Neural cell (in vitro differentiated cells): ENCODE measurements at regions not wholly inside any gene's neighbourhood (a gene's known extent, or its start where the extent isn't known, plus 50 kb on each side); places are given as distances from the start of the nearest gene placed in this dataset.

ENCODE experiments used
- H2AFZ ChIP-seq: fragments of 200-600, 300-800 bp; sonication (generic), shearing (Covaris generic); 2 replicates; pipeline ENCODE4 v1.6.0; 2014; ENCODE audit warnings: low read depth, mild to moderate bottlenecking, antibody characterized with exemption, low read length, moderate library complexity
- H3F3A ChIP-seq: fragments of 200-600 bp; shearing (Covaris generic); 2 replicates; pipeline ENCODE4 v1.6.1; 2016; ENCODE audit warnings: mild to moderate bottlenecking, moderate library complexity, mixed read lengths, antibody characterized with exemption, low read length; ENCODE audit not compliant: insufficient read depth, poor library complexity, severe bottlenecking
- H3K27ac ChIP-seq: fragments of 200-600, 300-800 bp; sonication (generic), shearing (Covaris generic); 2 replicates; pipeline ENCODE4 v1.5.1; 2014; ENCODE audit warnings: mild to moderate bottlenecking, low read length, moderate library complexity
- H3K27me3 ChIP-seq: fragments of 300-800, 200-600 bp; sonication (generic), shearing (Covaris generic); 2 replicates; pipeline ENCODE4 v1.6.0; 2014; ENCODE audit warnings: mild to moderate bottlenecking, low read depth, low read length, moderate library complexity; ENCODE audit not compliant: insufficient read depth
- H3K36me3 ChIP-seq: fragments of 300-800, 200-600 bp; sonication (generic), shearing (Covaris generic); 2 replicates; pipeline ENCODE4 v1.5.1; 2014; ENCODE audit warnings: mild to moderate bottlenecking, antibody characterized with exemption, low read length, moderate library complexity; ENCODE audit not compliant: insufficient read depth
- H3K4me2 ChIP-seq: fragments of 300-800, 200-600 bp; sonication (generic), shearing (Covaris generic); 2 replicates; pipeline ENCODE4 v1.6.0; 2014; ENCODE audit warnings: mild to moderate bottlenecking, low read length
- H3K4me3 ChIP-seq: fragments of 300-800, 200-600 bp; sonication (generic), shearing (Covaris generic); 2 replicates; pipeline ENCODE4 v1.5.1; 2014; ENCODE audit warnings: mild to moderate bottlenecking, low read length, moderate library complexity
- H3K79me2 ChIP-seq: fragments of 200-600 bp; shearing (Covaris generic); replicated peaks from 2 replicates; pipeline ENCODE4 v1.6.0; 2014; ENCODE audit warnings: mild to moderate bottlenecking, low read length, moderate library complexity; ENCODE audit not compliant: insufficient read depth
- H3K9ac ChIP-seq: fragments of 300-800, 200-600 bp; sonication (generic), shearing (Covaris generic); 2 replicates; pipeline ENCODE4 v1.6.1; 2016; ENCODE audit warnings: mild to moderate bottlenecking, low read length, mixed read lengths
- H3K9me2 ChIP-seq: fragments of 200-600 bp; shearing (Covaris generic); 2 replicates; pipeline ENCODE4 v1.6.1; 2016; ENCODE audit warnings: mild to moderate bottlenecking, low read length, mixed read lengths; ENCODE audit not compliant: insufficient read depth
- H3K9me3 ChIP-seq: fragments of 200-600, 300-800 bp; sonication (generic), shearing (Covaris generic); 2 replicates; pipeline ENCODE4 v1.6.1; 2016; ENCODE audit warnings: mild to moderate bottlenecking, mixed run types, low read length, moderate library complexity, mixed read lengths
- H4K20me1 ChIP-seq: fragments of 200-600 bp; shearing (Covaris generic); 2 replicates; pipeline ENCODE4 v1.6.1; 2016; ENCODE audit warnings: mild to moderate bottlenecking, mixed run types; ENCODE audit not compliant: insufficient read depth
- CTCF ChIP-seq: fragments of 450-650 bp; IDR thresholded peaks from 2 replicates; pipeline ENCODE4 v1.5.1; 2014; ENCODE audit warnings: antibody characterized with exemption, mild to moderate bottlenecking, moderate library complexity; ENCODE audit not compliant: poor library complexity, severe bottlenecking
- EP300 ChIP-seq: fragments of 450-650 bp; conservative IDR thresholded peaks from 2 replicates; pipeline ENCODE4 v1.6.1; 2014; ENCODE audit warnings: antibody characterized with exemption, mild to moderate bottlenecking, moderate library complexity; ENCODE audit not compliant: poor library complexity, severe bottlenecking
- EZH2 ChIP-seq: fragments of 200-600, 300-800 bp; shearing (Covaris generic), sonication (generic); IDR thresholded peaks from 2 replicates; pipeline ENCODE4 v1.6.1; 2014; ENCODE audit warnings: antibody characterized with exemption, low read length, borderline replicate concordance, mild to moderate bottlenecking; ENCODE audit not compliant: insufficient read depth, poor library complexity, severe bottlenecking
- MXI1 ChIP-seq: fragments of 450-650 bp; conservative IDR thresholded peaks from 2 replicates; pipeline ENCODE4 v1.6.1; 2014; ENCODE audit warnings: antibody characterized with exemption, mild to moderate bottlenecking; ENCODE audit not compliant: poor library complexity, severe bottlenecking
- POLR2AphosphoS5 ChIP-seq: IDR thresholded peaks from 2 replicates; pipeline ENCODE4 v1.6.1; 2012
- RAD21 ChIP-seq: fragments of 450-650 bp; conservative IDR thresholded peaks from 2 replicates; pipeline ENCODE4 v1.6.1; 2014; ENCODE audit warnings: antibody characterized with exemption, mild to moderate bottlenecking, moderate library complexity
- REST ChIP-seq: IDR thresholded peaks from 2 replicates; pipeline ENCODE4 v1.6.1; 2012; ENCODE audit warnings: borderline replicate concordance
- SMC3 ChIP-seq: fragments of 450-650 bp; conservative IDR thresholded peaks from 2 replicates; pipeline ENCODE4 v1.6.1; 2014; ENCODE audit warnings: antibody characterized with exemption, mild to moderate bottlenecking, moderate library complexity; ENCODE audit not compliant: poor library complexity
- TAF1 ChIP-seq: IDR thresholded peaks from 2 replicates; pipeline ENCODE4 v1.6.1; 2012; ENCODE audit warnings: low read depth

- no peak overlapping the region for H3K9ac ChIP-seq
- H3K4me3 ChIP-seq: no peak overlapping the region
- H3K27ac ChIP-seq: no peak overlapping the region
- no peaks in the 10 kb centered on the region for H3K27me3 ChIP-seq
- H3K4me2 ChIP-seq: no peak overlapping the region
- no peaks in the 10 kb centered on the region for H3K79me2 ChIP-seq
- no peak for TF ChIP-seq TAF1
- no peak for TF ChIP-seq POLR2AphosphoS5
- no peak for TF ChIP-seq EZH2
- no peak for TF ChIP-seq CTCF
- TF ChIP-seq RAD21: no peak
- no peak for TF ChIP-seq MXI1
- TF ChIP-seq REST: no peak
- TF ChIP-seq EP300: no peak
- TF ChIP-seq SMC3: no peak
- no peaks in the 10 kb centered on the region for H3F3A ChIP-seq
- no peaks in the 10 kb centered on the region for H3K9me3 ChIP-seq
- no peaks in the 10 kb centered on the region for H3K9me2 ChIP-seq
- H2AFZ ChIP-seq: no peak overlapping the region
- H3K36me3 ChIP-seq: no peaks in the 10 kb centered on the region
- H4K20me1 ChIP-seq: no peaks in the 10 kb centered on the region
Observed at GRCh38 chr5:76030343-76030742, 52.8 kb upstream of the SV2C start.

GRCh38 chr5:76029739-76030138, 53.4 kb upstream of the SV2C start:
- Histone ChIP-seq H2AFZ (no peak overlapping the region), H3K9me2 (no peaks in the 10 kb centered on the region), H4K20me1 (no peaks in the 10 kb centered on the region), H3K9me3 (no peaks in the 10 kb centered on the region), H3K9ac (no peak overlapping the region), H3F3A (no peaks in the 10 kb centered on the region), H3K27me3 (no peaks in the 10 kb centered on the region), H3K4me3 (no peak overlapping the region), H3K36me3 (no peaks in the 10 kb centered on the region), H3K79me2 (no peaks in the 10 kb centered on the region), H3K4me2 (no peak overlapping the region), H3K27ac (no peak overlapping the region)
- no peak for TF ChIP-seq TAF1

GRCh38 chr5:76025790-76026189, 57.4 kb upstream of the SV2C start:
- H2AFZ ChIP-seq: no peak overlapping the region
- no peaks in the 10 kb centered on the region for H4K20me1 ChIP-seq
- H3K4me3 ChIP-seq: no peak overlapping the region
- no peaks in the 10 kb centered on the region for H3K9me3 ChIP-seq
- H3K9me2 ChIP-seq: no peaks in the 10 kb centered on the region
- no peaks in the 10 kb centered on the region for H3K79me2 ChIP-seq
- no peaks in the 10 kb centered on the region for H3K36me3 ChIP-seq
- no peaks in the 10 kb centered on the region for H3F3A ChIP-seq
- H3K27me3 ChIP-seq: no peaks in the 10 kb centered on the region
- no peak overlapping the region for H3K27ac ChIP-seq
- no peak for TF ChIP-seq RAD21
- no peak for TF ChIP-seq REST
- TF ChIP-seq EZH2: no peak
- no peak for TF ChIP-seq TAF1
- no peak for TF ChIP-seq MXI1
- no peak for TF ChIP-seq POLR2AphosphoS5
- no peak for TF ChIP-seq SMC3
- TF ChIP-seq CTCF: no peak
- no peak for TF ChIP-seq EP300
- no peak overlapping the region for H3K9ac ChIP-seq
- H3K4me2 ChIP-seq: no peak overlapping the region
